ENCODE measurements at regions not wholly inside any gene's neighbourhood (a gene's known extent, or its start where the extent isn't known, plus 50 kb on each side); places are given as distances from the start of the nearest gene placed in this dataset.

DNA sequence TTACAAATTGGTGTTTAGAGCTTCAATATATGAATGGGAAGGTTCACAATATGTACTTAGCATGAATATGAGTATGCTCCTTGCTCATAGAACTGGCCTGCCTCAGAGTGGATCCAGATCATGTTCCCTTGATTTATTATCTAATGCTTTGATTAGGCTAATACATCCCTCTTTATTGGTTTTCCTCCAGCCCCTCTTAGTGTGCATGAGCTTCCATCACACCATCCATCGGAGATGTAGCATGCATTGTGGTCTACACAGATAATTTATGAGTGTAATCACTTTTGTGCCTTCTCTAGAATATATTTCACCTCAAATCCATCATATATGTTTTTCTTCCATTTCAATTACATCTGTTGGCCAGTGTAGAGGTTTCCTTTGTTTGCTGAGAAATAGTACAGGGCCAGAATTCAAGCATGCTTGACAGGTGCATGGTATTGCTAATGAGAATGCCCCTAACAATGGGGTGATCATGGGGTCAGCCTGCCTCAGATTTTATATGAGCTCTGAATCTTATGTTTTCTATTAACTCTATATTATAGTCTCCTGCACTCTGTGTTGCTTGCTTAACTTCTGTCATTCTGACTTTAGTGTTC is 786.4 kb upstream of the ARPP21 start:
- no peak overlapping the region for H3K4me3 Mint-ChIP-seq
- Histone ChIP-seq H3K27me3 (ENCODE audit: control insufficient read depth in 2 of 2, insufficient read depth in 2 of 2, low read length in 2 of 2) (no peaks in the 10 kb centered on the region), H3K4me3 (ENCODE audit: low read length) (no peak overlapping the region), H3K27ac (ENCODE audit: low read depth, low read length) (no peak overlapping the region), H3K4me1 (ENCODE audit: control insufficient read depth in 2 of 2, insufficient read depth in 2 of 2, low read length in 2 of 2) (no peaks in the 10 kb centered on the region), H3K36me3 (ENCODE audit: control insufficient read depth in 2 of 3, insufficient read depth in 3 of 3, low read length in 3 of 3) (no peaks in the 10 kb centered on the region), H3K9me3 (ENCODE audit: control insufficient read depth in 2 of 3, low read length in 3 of 3) (no peaks in the 10 kb centered on the region)
- intact Hi-C loops (cut with micrococcal nuclease) = no loop called here
- CTCF ChIA-PET = no interaction called here
- POLR2A ChIA-PET = no interaction called here
- no peaks in the 10 kb centered on the region for H3K36me3 Mint-ChIP-seq
- no peak overlapping the region for H3K27ac Mint-ChIP-seq
- H3K4me1 Mint-ChIP-seq = no peaks in the 10 kb centered on the region
- H3K9me3 Mint-ChIP-seq = peaks cover 0 to 3% (median 0%) of the 10 kb centered on the region in 11 donors
- H3K27me3 Mint-ChIP-seq = no peaks in the 10 kb centered on the region
- DNase-seq (no peak), ATAC-seq (no peak)

DNA sequence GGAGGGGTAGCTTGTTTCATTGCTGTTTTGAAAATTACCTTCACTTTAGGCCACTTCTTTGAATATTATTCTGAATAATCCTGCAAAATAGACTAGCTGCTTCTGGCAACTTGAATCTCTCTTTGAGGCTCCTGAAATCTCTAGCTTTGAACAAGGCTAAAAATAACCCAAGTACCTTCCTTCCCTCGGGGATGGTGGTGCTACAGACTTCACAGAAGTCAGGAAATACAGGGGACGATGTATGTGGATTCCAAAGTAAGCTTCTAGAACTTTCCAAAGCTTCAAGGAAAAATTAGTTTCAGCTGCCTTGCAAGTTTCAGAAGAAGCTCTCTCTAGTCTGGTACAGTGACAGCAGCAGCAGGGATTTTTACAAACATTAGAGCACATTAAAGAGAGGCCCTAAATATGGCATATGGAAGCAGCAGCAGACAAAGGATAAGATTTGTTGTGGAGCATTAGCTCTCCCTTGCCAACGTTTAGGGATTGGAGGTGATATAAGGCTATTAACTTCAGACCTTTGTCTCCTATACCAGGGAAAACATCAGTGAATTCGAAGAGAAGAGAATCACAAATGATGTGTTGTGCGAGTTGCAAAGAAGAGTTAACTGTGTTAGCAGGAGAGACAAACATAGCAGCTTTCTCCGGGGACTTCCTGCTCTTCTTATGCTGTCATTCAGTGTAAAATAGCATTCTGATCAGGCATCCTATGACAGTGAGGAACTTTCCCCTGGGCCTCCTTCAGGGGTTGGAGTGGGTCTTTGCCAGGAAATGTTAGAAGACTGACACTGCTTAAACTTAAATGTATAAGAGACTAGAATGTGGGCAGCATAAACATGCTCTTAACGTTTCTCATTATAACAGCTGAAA is 783.0 kb upstream of the ARPP21 start:
- Mint-ChIP-seq H3K4me3 (no peak overlapping the region), H3K27ac (no peak overlapping the region), H3K27me3 (no peaks in the 10 kb centered on the region), H3K36me3 (no peaks in the 10 kb centered on the region), H3K9me3 (peaks cover 0 to 3% (median 0%) of the 10 kb centered on the region in 11 donors), H3K4me1 (no peaks in the 10 kb centered on the region)
- intact Hi-C loops (cut with micrococcal nuclease) = no loop called here
- Histone ChIP-seq H3K27ac (ENCODE audit: low read depth, low read length) (no peak overlapping the region), H3K9me3 (ENCODE audit: control insufficient read depth in 2 of 3, low read length in 3 of 3) (no peaks in the 10 kb centered on the region), H3K36me3 (ENCODE audit: control insufficient read depth in 2 of 3, insufficient read depth in 3 of 3, low read length in 3 of 3) (no peaks in the 10 kb centered on the region), H3K4me3 (ENCODE audit: low read length) (no peak overlapping the region), H3K27me3 (ENCODE audit: control insufficient read depth in 2 of 2, insufficient read depth in 2 of 2, low read length in 2 of 2) (no peaks in the 10 kb centered on the region), H3K4me1 (ENCODE audit: control insufficient read depth in 2 of 2, insufficient read depth in 2 of 2, low read length in 2 of 2) (no peaks in the 10 kb centered on the region)
- DNase-seq (no peak), ATAC-seq (no peak)
- CTCF ChIA-PET = no interaction called here
- POLR2A ChIA-PET = no interaction called here

DNA sequence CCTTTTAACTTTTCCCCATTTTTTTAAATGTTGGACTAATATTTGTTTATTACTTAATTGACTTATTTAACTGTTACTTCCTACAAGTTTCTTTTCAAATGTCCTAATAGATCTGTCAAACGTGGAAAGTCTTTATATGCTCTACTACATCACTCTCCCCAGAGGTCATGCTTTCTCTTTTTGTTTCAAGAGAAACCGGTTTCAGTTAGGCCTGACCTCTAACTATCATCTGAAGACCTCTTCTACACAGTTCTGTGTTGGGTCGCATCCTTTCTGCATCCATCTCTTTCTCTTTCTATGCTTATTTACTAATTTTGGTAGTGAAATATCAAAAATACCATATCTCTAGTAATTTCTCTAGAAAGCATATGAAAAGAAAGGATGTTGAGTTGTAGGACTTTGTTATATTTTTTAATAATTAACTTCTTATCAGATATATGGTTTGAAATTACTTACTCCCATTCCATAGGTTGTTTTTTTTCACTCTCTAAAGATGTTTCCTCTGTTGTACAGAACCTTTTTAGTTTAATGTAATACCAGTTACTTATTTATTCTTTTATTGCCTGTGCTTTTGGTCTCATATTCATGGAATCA is 781.2 kb upstream of the ARPP21 start:
- no peak overlapping the region for H3K4me3 ChIP-seq (ENCODE audit: low read length)
- Mint-ChIP-seq H3K27ac (no peak overlapping the region), H3K4me1 (no peaks in the 10 kb centered on the region), H3K27me3 (no peaks in the 10 kb centered on the region), H3K36me3 (no peaks in the 10 kb centered on the region), H3K9me3 (peaks cover 0 to 2% (median 0%) of the 10 kb centered on the region in 11 donors), H3K4me3 (no peak overlapping the region)
- H3K27me3 ChIP-seq (ENCODE audit: control insufficient read depth in 2 of 2, insufficient read depth in 2 of 2, low read length in 2 of 2) = no peaks in the 10 kb centered on the region
- H3K9me3 ChIP-seq (ENCODE audit: control insufficient read depth in 2 of 3, low read length in 3 of 3) = no peaks in the 10 kb centered on the region
- ChIA-PET POLR2A (no interaction called here), CTCF (no interaction called here)
- no peaks in the 10 kb centered on the region for H3K36me3 ChIP-seq (ENCODE audit: control insufficient read depth in 2 of 3, insufficient read depth in 3 of 3, low read length in 3 of 3)
- H3K27ac ChIP-seq (ENCODE audit: low read depth, low read length) = no peak overlapping the region
- intact Hi-C loops (cut with micrococcal nuclease) = no loop called here
- no peaks in the 10 kb centered on the region for H3K4me1 ChIP-seq (ENCODE audit: control insufficient read depth in 2 of 2, insufficient read depth in 2 of 2, low read length in 2 of 2)
- DNase-seq = no peak
- ATAC-seq = no peak

DNA sequence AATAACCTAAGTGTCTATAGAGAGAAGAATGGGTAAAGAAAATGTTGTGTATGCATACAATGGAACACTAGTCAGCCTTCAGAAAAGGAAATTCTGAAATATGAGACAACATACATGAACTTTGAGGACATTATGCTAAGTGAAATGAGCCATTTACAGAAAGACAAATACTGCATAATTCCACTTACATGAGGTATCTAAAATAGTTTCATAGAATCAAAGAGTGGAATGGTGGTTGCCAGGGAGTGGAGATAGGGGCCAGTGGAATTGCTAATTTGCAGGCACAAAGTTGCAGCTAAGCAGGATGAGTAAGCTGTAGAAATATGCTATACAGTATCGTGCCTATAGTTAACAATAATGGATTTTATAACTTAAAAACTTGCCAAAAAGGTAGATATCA is 779.6 kb upstream of the ARPP21 start:
- no peak overlapping the region for H3K27ac ChIP-seq (ENCODE audit: low read depth, low read length)
- POLR2A ChIA-PET = no interaction called here
- H3K27me3 ChIP-seq (ENCODE audit: control insufficient read depth in 2 of 2, insufficient read depth in 2 of 2, low read length in 2 of 2) = no peaks in the 10 kb centered on the region
- Mint-ChIP-seq H3K4me1 (no peaks in the 10 kb centered on the region), H3K27me3 (no peaks in the 10 kb centered on the region), H3K4me3 (no peak overlapping the region), H3K9me3 (no peaks in the 10 kb centered on the region), H3K27ac (no peak overlapping the region), H3K36me3 (no peaks in the 10 kb centered on the region)
- H3K4me3 ChIP-seq (ENCODE audit: low read length) = no peak overlapping the region
- ATAC-seq = no peak
- no peak for DNase-seq
- no peaks in the 10 kb centered on the region for H3K9me3 ChIP-seq (ENCODE audit: control insufficient read depth in 2 of 3, low read length in 3 of 3)
- H3K4me1 ChIP-seq (ENCODE audit: control insufficient read depth in 2 of 2, insufficient read depth in 2 of 2, low read length in 2 of 2) = no peaks in the 10 kb centered on the region
- intact Hi-C loops (cut with micrococcal nuclease) = no loop called here
- H3K36me3 ChIP-seq (ENCODE audit: control insufficient read depth in 2 of 3, insufficient read depth in 3 of 3, low read length in 3 of 3) = no peaks in the 10 kb centered on the region
- CTCF ChIA-PET = no interaction called here

DNA sequence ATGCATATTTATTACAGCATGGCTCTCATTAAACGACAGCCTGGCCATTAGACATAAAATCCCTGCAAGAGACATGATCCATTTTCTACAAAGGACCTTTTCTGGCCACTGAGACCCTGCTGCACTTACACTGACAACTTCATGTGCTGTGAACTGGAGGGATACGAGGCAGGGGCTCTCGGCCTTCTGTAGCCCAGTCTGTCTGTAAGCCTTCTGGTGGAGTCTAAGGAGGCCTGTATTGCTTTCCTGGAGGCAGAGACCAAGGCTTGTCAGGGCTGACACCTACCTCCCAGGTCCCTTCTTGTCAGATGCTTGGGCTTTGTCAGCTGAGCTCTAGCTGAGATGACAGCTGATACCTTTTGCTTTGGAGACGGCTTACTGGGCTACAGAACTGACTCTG is 776.9 kb upstream of the ARPP21 start:
- no peak overlapping the region for H3K4me3 ChIP-seq (ENCODE audit: low read length)
- DNase-seq (no peak), ATAC-seq (no peak)
- no peak overlapping the region for H3K27ac ChIP-seq (ENCODE audit: low read depth, low read length)
- H3K27me3 ChIP-seq (ENCODE audit: control insufficient read depth in 2 of 2, insufficient read depth in 2 of 2, low read length in 2 of 2) = no peaks in the 10 kb centered on the region
- Mint-ChIP-seq H3K27ac (no peak overlapping the region), H3K36me3 (no peaks in the 10 kb centered on the region), H3K4me3 (no peak overlapping the region), H3K27me3 (no peaks in the 10 kb centered on the region), H3K9me3 (no peaks in the 10 kb centered on the region), H3K4me1 (no peaks in the 10 kb centered on the region)
- CTCF ChIA-PET = no interaction called here
- no peaks in the 10 kb centered on the region for H3K4me1 ChIP-seq (ENCODE audit: control insufficient read depth in 2 of 2, insufficient read depth in 2 of 2, low read length in 2 of 2)
- H3K36me3 ChIP-seq (ENCODE audit: control insufficient read depth in 2 of 3, insufficient read depth in 3 of 3, low read length in 3 of 3) = no peaks in the 10 kb centered on the region
- no peaks in the 10 kb centered on the region for H3K9me3 ChIP-seq (ENCODE audit: control insufficient read depth in 2 of 3, low read length in 3 of 3)
- POLR2A ChIA-PET = no interaction called here
- intact Hi-C loops (cut with micrococcal nuclease) = no loop called here

DNA sequence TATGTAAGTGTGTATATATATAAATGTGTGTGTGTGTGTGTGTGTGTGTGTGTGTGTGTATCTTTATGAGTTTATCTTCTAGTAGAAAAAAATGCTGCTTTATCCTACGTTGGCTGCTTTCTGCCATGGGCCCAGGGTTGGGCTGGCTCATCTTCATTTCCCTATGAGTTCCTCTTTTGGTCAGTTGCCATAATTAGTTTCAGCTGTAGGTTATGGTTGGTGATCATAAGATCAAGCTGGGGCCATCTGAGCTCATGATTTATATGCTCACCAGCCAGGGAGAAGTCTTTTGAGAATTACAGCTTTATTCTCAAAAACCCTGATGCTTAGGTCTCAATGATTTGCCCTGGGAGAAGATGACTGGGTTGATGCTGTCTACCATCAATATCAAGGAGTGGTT is 775.8 kb upstream of the ARPP21 start:
- Mint-ChIP-seq H3K4me1 (no peaks in the 10 kb centered on the region), H3K4me3 (no peak overlapping the region), H3K27ac (no peak overlapping the region), H3K27me3 (no peaks in the 10 kb centered on the region), H3K9me3 (no peaks in the 10 kb centered on the region), H3K36me3 (no peaks in the 10 kb centered on the region)
- DNase-seq (no peak), ATAC-seq (no peak)
- CTCF ChIA-PET = interaction anchor here (0.6 kb wide), 1 partner anchor 10 kb away, joined by 3 read pairs; no protein-coding TSS in a partner anchor
- H3K36me3 ChIP-seq (ENCODE audit: control insufficient read depth in 2 of 3, insufficient read depth in 3 of 3, low read length in 3 of 3) = no peaks in the 10 kb centered on the region
- no peak overlapping the region for H3K4me3 ChIP-seq (ENCODE audit: low read length)
- H3K4me1 ChIP-seq (ENCODE audit: control insufficient read depth in 2 of 2, insufficient read depth in 2 of 2, low read length in 2 of 2) = no peaks in the 10 kb centered on the region
- POLR2A ChIA-PET = no interaction called here
- intact Hi-C loops (cut with micrococcal nuclease) = no loop called here
- no peaks in the 10 kb centered on the region for H3K27me3 ChIP-seq (ENCODE audit: control insufficient read depth in 2 of 2, insufficient read depth in 2 of 2, low read length in 2 of 2)
- no peak overlapping the region for H3K27ac ChIP-seq (ENCODE audit: low read depth, low read length)
- H3K9me3 ChIP-seq (ENCODE audit: control insufficient read depth in 2 of 3, low read length in 3 of 3) = no peaks in the 10 kb centered on the region

Data from naive thymus-derived CD4-positive, alpha-beta T cell (primary cell).